G401 (cell line): ENCODE measurements at regions not wholly inside any gene's neighbourhood (a gene's known extent, or its start where the extent isn't known, plus 50 kb on each side); places are given as distances from the start of the nearest gene placed in this dataset.

Experiments
- DNase-seq: peaks from one replicate; pipeline ENCODE4 v3.0.0-alpha.2; 2015; ENCODE audit warnings: low spot score
- in situ Hi-C: cut with HindIII; loops from 2 replicates; pipeline ENCODE4 v1.10.0; 2016; ENCODE audit warnings: low sequenced_read_pairs, mixed read lengths

GRCh38 chr13:67299072-67299635 is 69.0 kb upstream of the PCDH9 start:
- DNase-seq = no peak
- in situ Hi-C loops = no loop called here

- in situ Hi-C loops = no loop called here
Observed at GRCh38 chr13:67298297-67298696, 68.2 kb upstream of the PCDH9 start.

GRCh38 chr13:67296511-67296910 is 66.4 kb upstream of the PCDH9 start:
- DNase-seq = no peak
- in situ Hi-C loops = no loop called here

More at GRCh38 chr13:67298297-67298696, 68.2 kb upstream of the PCDH9 start:
- no peak for DNase-seq

GRCh38 chr13:67292886-67293285 is 62.8 kb upstream of the PCDH9 start:
- in situ Hi-C loops = no loop called here

DNA sequence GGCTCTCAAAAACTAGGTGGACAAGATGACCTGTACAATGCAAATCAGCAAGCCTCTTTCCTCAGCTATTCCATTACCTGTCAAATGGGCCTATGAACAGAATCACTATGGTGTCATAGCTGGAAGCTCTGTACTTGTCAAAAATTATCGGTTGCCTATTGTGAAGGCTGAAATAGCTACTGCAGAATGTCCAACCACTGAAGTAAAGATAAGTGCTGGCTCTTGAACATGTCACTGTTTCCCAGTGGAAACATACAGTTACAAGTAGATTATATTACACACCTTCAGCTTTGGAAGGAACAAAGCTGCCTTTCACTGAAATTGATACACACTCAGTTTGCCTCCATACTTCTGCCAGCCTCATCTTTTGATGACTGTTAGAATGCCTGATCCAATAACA is 55.5 kb upstream of the PCDH9 start:
- DNase-seq = no peak
- in situ Hi-C loops = no loop called here

More at GRCh38 chr13:67292886-67293285, 62.8 kb upstream of the PCDH9 start:
- DNase-seq = no peak

DNA sequence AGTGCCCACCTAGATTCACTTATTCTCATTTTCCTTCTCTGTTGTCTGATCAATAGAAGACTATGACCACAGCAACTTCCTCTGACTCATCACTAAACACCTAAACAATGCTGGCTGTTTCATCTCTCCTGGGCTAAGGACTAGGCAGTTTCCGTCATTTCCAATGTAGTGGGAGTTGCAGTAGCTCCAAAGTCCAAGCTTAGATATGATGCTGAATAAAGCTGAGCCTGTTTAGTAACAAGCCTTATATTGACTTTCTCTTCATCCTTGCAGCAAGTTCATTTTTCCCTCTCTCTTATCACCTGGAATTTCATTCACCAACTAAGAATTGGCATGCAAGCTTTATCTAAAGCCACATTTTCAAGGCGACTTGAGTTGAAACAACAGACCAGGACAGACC is 53.5 kb upstream of the PCDH9 start:
- in situ Hi-C loops = no loop called here
- DNase-seq = no peak

- no peak for DNase-seq
- in situ Hi-C loops = no loop called here
Observed at GRCh38 chr13:67281466-67281865, 51.3 kb upstream of the PCDH9 start.
